HCT116 (cell line): ENCODE measurements at regions not wholly inside any gene's neighbourhood (a gene's known extent, or its start where the extent isn't known, plus 50 kb on each side); places are given as distances from the start of the nearest gene placed in this dataset.

Experiments
- ATAC-seq: fragments of 200-7000 bp; cut with Tn5 transposase; 2 replicates; pipeline ENCODE4 v1.9.1; 2020; ENCODE audit warnings: mild to moderate bottlenecking, moderate library complexity
- BruUV-seq: library from RNA; stranded (reverse); fragments of 400-500 nt; replicated peaks from 2 replicates; lab custom pipeline; 2021; lab: Mats Ljungman, UMichigan
- CTCF ChIA-PET: fragments of 300-600 bp; sonication (Branson Sonifier 250); formaldehyde crosslinking; loops from one replicate; lab custom pipeline; 2021; ENCODE audit warnings: antibody characterized with exemption; lab: Charles Lee
- POLR2A ChIA-PET: fragments of 300-600, 350-600 bp; sonication (Branson Sonifier 250); formaldehyde crosslinking; loops from one replicate; lab custom pipeline; 2021; ENCODE audit warnings: antibody characterized with exemption; lab: Charles Lee
- RAD21 ChIA-PET, 2 experiments: fragments of 300-600 bp; sonication (Branson Sonifier 250); formaldehyde crosslinking; loops; one replicate each; lab custom pipeline; 2023; ENCODE audit warnings: low total read pairs in 2 of 2; ENCODE audit not compliant: uncharacterized antibody in 2 of 2, unreplicated experiment in 2 of 2, low non-redundant PET in 1 of 2; lab: Charles Lee
- DNase-seq: peaks from one replicate; pipeline ENCODE4 v3.0.0-alpha.2; 2010; ENCODE audit warnings: low read depth, low spot score
- H2AFZ ChIP-seq: fragments of 200-600 bp; shearing (Covaris generic), sonication (generic); 2 replicates; pipeline ENCODE4 v1.6.1; 2017; ENCODE audit warnings: low read depth, mixed run types, mixed read lengths, antibody characterized with exemption, low read length; ENCODE audit not compliant: poor library complexity, severe bottlenecking
- H3K27ac ChIP-seq: 2 replicates; pipeline ENCODE4 v1.5.1; 2012; ENCODE audit warnings: low read depth, low read length
- H3K27me3 ChIP-seq: fragments of 200-600 bp; sonication (generic); 2 replicates; pipeline ENCODE4 v1.6.1; 2016; ENCODE audit warnings: mixed run types, low read length, mixed read lengths; ENCODE audit not compliant: insufficient read depth
- H3K36me3 ChIP-seq, 2 experiments: fragments of 200-500 bp in 1 of 2; fragments of 200-600 bp in 1 of 2; sonication (Bioruptor generic) in 1 of 2; sonication (generic) in 1 of 2; 2 replicates each; pipeline versions ENCODE4 v1.5.1 to v1.6.1; 2014 to 2016; ENCODE audit warnings: low read length in 2 of 2, inconsistent platforms in 1 of 2, mixed read lengths in 1 of 2, mixed run types in 1 of 2; ENCODE audit not compliant: insufficient read depth in 2 of 2, control insufficient read depth in 1 of 2
- H3K4me1 ChIP-seq, 2 experiments: fragments of 200-600 bp in 1 of 2; sonication (generic) in 1 of 2; 2 replicates each; pipeline versions ENCODE4 v1.5.1 to v1.6.1; 2012 to 2017; ENCODE audit warnings: low read length in 2 of 2, inconsistent platforms in 1 of 2, mild to moderate bottlenecking in 1 of 2, mixed read lengths in 1 of 2, mixed run types in 1 of 2, moderate library complexity in 1 of 2; ENCODE audit not compliant: insufficient read depth in 2 of 2, control insufficient read depth in 1 of 2
- H3K4me2 ChIP-seq: fragments of 200-600 bp; sonication (generic); 2 replicates; pipeline ENCODE4 v1.6.1; 2017; ENCODE audit warnings: mixed run types, low read length, mixed read lengths
- H3K4me3 ChIP-seq, 2 experiments: fragments of 200-600 bp in 1 of 2; sonication (generic) in 1 of 2; replicated peaks in 1 of 2; 2 replicates each; pipeline ENCODE4 v1.5.1; 2011 to 2016; ENCODE audit warnings: low read length in 2 of 2, control low read depth in 1 of 2, low read depth in 1 of 2, mild to moderate bottlenecking in 1 of 2, mixed read lengths in 1 of 2, mixed run types in 1 of 2
- H3K79me2 ChIP-seq: fragments of 200-600 bp; sonication (generic); 2 replicates; pipeline ENCODE4 v1.6.1; 2017; ENCODE audit warnings: mild to moderate bottlenecking, mixed run types, low read length, moderate library complexity, mixed read lengths; ENCODE audit not compliant: insufficient read depth
- H3K9ac ChIP-seq: fragments of 200-600 bp; sonication (generic); 2 replicates; pipeline ENCODE4 v1.6.1; 2016; ENCODE audit warnings: low read length, mixed read lengths
- H3K9me2 ChIP-seq: fragments of 200-600 bp; sonication (generic), shearing (Covaris generic); 2 replicates; pipeline ENCODE4 v1.6.1; 2017; ENCODE audit warnings: mixed run types, mild to moderate bottlenecking, moderate library complexity; ENCODE audit not compliant: insufficient read depth
- H3K9me3 ChIP-seq, 2 experiments: fragments of 200-500 bp in 1 of 2; fragments of 200-600 bp in 1 of 2; sonication (Bioruptor generic) in 1 of 2; sonication (generic) in 1 of 2; 2 replicates each; pipeline ENCODE4 v1.6.1; 2014 to 2017; ENCODE audit warnings: low read length in 2 of 2, mixed read lengths in 2 of 2, inconsistent platforms in 1 of 2, low read depth in 1 of 2, mild to moderate bottlenecking in 1 of 2, mixed run types in 1 of 2, moderate library complexity in 1 of 2; ENCODE audit not compliant: control insufficient read depth in 1 of 2, insufficient read depth in 1 of 2
- H4K20me1 ChIP-seq: fragments of 200-600 bp; sonication (generic), shearing (Covaris generic); 2 replicates; pipeline ENCODE4 v1.6.1; 2017; ENCODE audit warnings: mixed run types, mild to moderate bottlenecking, moderate library complexity; ENCODE audit not compliant: insufficient read depth
- ATF3 ChIP-seq: IDR thresholded peaks from 2 replicates; pipeline ENCODE4 v1.6.1; 2012
- CBX3 ChIP-seq: IDR thresholded peaks from 2 replicates; pipeline ENCODE4 v1.6.1; 2012; ENCODE audit warnings: low read depth
- CEBPB ChIP-seq: IDR thresholded peaks from 2 replicates; pipeline ENCODE4 v1.6.1; 2012; ENCODE audit warnings: low read depth
- CTCF ChIP-seq, 3 experiments: fragments of 200-600 bp in 1 of 3; sonication (generic) in 1 of 3; IDR thresholded peaks in 2 of 3; conservative IDR thresholded peaks in 1 of 3; 2 replicates each; pipeline ENCODE4 v1.5.1; 2012 to 2017; ENCODE audit warnings: low read depth in 2 of 3, low read length in 2 of 3, antibody characterized with exemption in 1 of 3, borderline replicate concordance in 1 of 3, control low read depth in 1 of 3, mild to moderate bottlenecking in 1 of 3, mixed read lengths in 1 of 3, mixed run types in 1 of 3, moderate library complexity in 1 of 3; ENCODE audit not compliant: insufficient read depth in 1 of 3
- ELF1 ChIP-seq: IDR thresholded peaks from 2 replicates; pipeline ENCODE4 v1.6.1; 2012; ENCODE audit warnings: low read depth, borderline replicate concordance
- EZH2 ChIP-seq: fragments of 200-600 bp; sonication (generic); IDR thresholded peaks from 2 replicates; pipeline ENCODE4 v1.6.1; 2017; ENCODE audit warnings: antibody characterized with exemption, mixed run types
- JUND ChIP-seq: IDR thresholded peaks from 2 replicates; pipeline ENCODE4 v1.6.1; 2012
- RAD21 ChIP-seq: IDR thresholded peaks from 2 replicates; pipeline ENCODE4 v1.6.1; 2012; ENCODE audit warnings: low read depth, mild to moderate bottlenecking
- REST ChIP-seq: IDR thresholded peaks from 2 replicates; pipeline ENCODE4 v1.6.1; 2012; ENCODE audit warnings: low read depth
- SIN3A ChIP-seq: IDR thresholded peaks from 2 replicates; pipeline ENCODE4 v1.6.1; 2012; ENCODE audit warnings: low read depth
- SRF ChIP-seq: IDR thresholded peaks from 2 replicates; pipeline ENCODE4 v1.6.1; 2012; ENCODE audit warnings: low read depth
- YY1 ChIP-seq: IDR thresholded peaks from 2 replicates; pipeline ENCODE4 v1.6.1; 2011; ENCODE audit warnings: low read length, low read depth, moderate library complexity, mild to moderate bottlenecking; ENCODE audit not compliant: insufficient replicate concordance; ENCODE audit errors: extremely low read depth
- ZFX ChIP-seq: fragments of 450-650 bp; IDR thresholded peaks from 2 replicates; pipeline ENCODE4 v1.6.1; 2017
- ZNF274 ChIP-seq: fragments of 200-500 bp; sonication (Bioruptor generic); IDR thresholded peaks from 2 replicates; pipeline ENCODE4 v1.6.1; 2014; ENCODE audit warnings: mild to moderate bottlenecking, low read depth, low read length, inconsistent platforms
- intact Hi-C: fragments of 100-400 bp; cut with micrococcal nuclease; formaldehyde crosslinking; loops from 2 replicates; pipeline ENCODE4 v1.10.0; 2022
- TF ChIP-seq, protein P1 (sequence below): IDR thresholded peaks from 2 replicates; pipeline ENCODE4 v1.6.1; 2011; ENCODE audit warnings: mild to moderate bottlenecking, low read length, moderate library complexity; ENCODE audit not compliant: insufficient replicate concordance; ENCODE audit errors: extremely low read depth

GRCh38 chr7:135846339-135846738 is 97.7 kb upstream of the FAM180A start (continued):
- TF ChIP-seq EZH2, result no peak
- no peak for TF ChIP-seq SRF
- no peak for TF ChIP-seq CEBPB
- no peak for TF ChIP-seq CTCF (IDR thresholded peaks at IDR 0.05 in 2 of 3, conservative IDR thresholded peaks at IDR 0.05 in 1 of 3; ENCODE audit: borderline replicate concordance in 1 of 3, insufficient read depth in 1 of 3, low read depth in 2 of 3, low read length in 2 of 3)
- no peak for TF ChIP-seq CBX3

DNA sequence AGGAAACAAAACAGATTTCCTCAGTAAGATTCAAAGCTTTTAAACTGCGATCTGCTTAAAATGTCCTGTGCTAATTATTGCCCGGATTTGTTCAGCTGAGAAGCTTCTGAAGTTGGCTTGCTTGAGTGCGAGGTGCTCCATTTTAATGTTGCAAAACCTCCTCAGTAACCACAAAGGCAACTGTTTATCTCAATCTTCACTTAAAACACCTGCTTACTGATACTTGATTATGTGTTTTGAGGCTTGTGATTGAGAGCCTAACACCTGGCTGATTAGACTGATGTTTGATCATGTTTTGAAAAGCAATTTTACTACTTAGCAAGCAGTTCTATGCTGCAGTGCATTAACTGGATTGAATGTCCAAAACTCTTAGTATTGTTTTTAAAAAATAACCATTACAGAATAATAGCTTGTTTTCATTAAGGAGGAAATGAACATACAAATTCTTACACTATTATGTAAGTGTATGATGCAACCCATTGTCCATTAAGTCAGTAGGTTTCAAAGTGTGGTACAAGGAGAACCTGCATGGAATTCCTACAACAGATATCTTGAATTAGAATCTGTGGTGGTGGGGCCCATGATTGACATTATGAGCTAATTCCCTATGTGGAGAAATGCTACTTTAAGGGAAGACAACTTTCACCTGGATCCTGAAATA is 96.9 kb upstream of the FAM180A start:
- Histone ChIP-seq H3K27me3 (no peaks in the 10 kb centered on the region), H3K4me3 (no peak overlapping the region), H3K36me3 (no peaks in the 10 kb centered on the region), H3K79me2 (no peaks in the 10 kb centered on the region), H3K4me1 (no peaks in the 10 kb centered on the region), H3K9me2 (no peaks in the 10 kb centered on the region), H3K9me3 (no peaks in the 10 kb centered on the region), H3K27ac (no peak overlapping the region), H4K20me1 (no peaks in the 10 kb centered on the region), H2AFZ (no peak overlapping the region), H3K9ac (no peak overlapping the region), H3K4me2 (no peak overlapping the region)
- no TSS peak for BruUV-seq
- ChIA-PET RAD21 (no interaction called here), POLR2A (no interaction called here), CTCF (no interaction called here)
- intact Hi-C loops, result no loop called here
- DNase-seq, result no peak
- no peak for TF ChIP-seq RAD21
- TF ChIP-seq ELF1, result no peak
- TF ChIP-seq SIN3A, result no peak
- TF ChIP-seq ATF3, result no peak
- no peak for TF ChIP-seq REST
- TF ChIP-seq ZFX, result no peak
- no peak for TF ChIP-seq ZNF274
- no peak for TF ChIP-seq JUND
- TF ChIP-seq, protein P1, sequence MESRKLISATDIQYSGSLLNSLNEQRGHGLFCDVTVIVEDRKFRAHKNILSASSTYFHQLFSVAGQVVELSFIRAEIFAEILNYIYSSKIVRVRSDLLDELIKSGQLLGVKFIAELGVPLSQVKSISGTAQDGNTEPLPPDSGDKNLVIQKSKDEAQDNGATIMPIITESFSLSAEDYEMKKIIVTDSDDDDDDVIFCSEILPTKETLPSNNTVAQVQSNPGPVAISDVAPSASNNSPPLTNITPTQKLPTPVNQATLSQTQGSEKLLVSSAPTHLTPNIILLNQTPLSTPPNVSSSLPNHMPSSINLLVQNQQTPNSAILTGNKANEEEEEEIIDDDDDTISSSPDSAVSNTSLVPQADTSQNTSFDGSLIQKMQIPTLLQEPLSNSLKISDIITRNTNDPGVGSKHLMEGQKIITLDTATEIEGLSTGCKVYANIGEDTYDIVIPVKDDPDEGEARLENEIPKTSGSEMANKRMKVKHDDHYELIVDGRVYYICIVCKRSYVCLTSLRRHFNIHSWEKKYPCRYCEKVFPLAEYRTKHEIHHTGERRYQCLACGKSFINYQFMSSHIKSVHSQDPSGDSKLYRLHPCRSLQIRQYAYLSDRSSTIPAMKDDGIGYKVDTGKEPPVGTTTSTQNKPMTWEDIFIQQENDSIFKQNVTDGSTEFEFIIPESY, result no peak
- TF ChIP-seq YY1, result no peak
- ATAC-seq, result no peak
